ENCODE measurements at regions not wholly inside any gene's neighbourhood (a gene's known extent, or its start where the extent isn't known, plus 50 kb on each side); places are given as distances from the start of the nearest gene placed in this dataset.
"Not testable (repeated sequence)": the region's sequence is repeated elsewhere in the genome, so short reads cannot be mapped to it uniquely, and the experiment has no call there.

DNA sequence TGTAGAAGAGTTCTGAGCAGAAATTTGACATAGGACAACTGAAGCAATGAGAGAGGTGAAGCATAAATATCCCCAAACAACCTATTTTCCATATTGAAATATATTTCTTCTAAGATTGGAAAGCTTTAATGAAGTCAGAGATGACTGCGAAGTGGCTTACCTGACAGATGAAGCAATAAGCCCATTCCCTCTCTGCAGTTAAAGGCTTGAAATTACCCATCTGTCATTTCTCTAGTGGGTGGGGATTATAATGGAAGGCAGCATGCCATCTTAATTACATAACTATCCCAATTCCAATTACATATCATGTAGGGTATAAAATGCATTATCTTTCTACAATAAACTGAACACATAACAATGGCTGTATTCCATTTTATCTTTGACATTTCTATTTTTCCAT lies 1070.5 kb downstream of the SI start:
- Histone ChIP-seq H3K4me1 (no peaks in the 10 kb centered on the region), H3K4me3 (ENCODE audit: low read depth, low read length) (no peak overlapping the region), H3K9me3 (no peaks in the 10 kb centered on the region), H3K36me3 (no peaks in the 10 kb centered on the region), H3K27me3 (no peaks in the 10 kb centered on the region)
- TF ChIP-seq, protein P1, sequence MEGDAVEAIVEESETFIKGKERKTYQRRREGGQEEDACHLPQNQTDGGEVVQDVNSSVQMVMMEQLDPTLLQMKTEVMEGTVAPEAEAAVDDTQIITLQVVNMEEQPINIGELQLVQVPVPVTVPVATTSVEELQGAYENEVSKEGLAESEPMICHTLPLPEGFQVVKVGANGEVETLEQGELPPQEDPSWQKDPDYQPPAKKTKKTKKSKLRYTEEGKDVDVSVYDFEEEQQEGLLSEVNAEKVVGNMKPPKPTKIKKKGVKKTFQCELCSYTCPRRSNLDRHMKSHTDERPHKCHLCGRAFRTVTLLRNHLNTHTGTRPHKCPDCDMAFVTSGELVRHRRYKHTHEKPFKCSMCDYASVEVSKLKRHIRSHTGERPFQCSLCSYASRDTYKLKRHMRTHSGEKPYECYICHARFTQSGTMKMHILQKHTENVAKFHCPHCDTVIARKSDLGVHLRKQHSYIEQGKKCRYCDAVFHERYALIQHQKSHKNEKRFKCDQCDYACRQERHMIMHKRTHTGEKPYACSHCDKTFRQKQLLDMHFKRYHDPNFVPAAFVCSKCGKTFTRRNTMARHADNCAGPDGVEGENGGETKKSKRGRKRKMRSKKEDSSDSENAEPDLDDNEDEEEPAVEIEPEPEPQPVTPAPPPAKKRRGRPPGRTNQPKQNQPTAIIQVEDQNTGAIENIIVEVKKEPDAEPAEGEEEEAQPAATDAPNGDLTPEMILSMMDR (IDR thresholded peaks at IDR 0.05; ENCODE audit: low read depth, low read length): no peak
- no peak for DNase-seq

DNA sequence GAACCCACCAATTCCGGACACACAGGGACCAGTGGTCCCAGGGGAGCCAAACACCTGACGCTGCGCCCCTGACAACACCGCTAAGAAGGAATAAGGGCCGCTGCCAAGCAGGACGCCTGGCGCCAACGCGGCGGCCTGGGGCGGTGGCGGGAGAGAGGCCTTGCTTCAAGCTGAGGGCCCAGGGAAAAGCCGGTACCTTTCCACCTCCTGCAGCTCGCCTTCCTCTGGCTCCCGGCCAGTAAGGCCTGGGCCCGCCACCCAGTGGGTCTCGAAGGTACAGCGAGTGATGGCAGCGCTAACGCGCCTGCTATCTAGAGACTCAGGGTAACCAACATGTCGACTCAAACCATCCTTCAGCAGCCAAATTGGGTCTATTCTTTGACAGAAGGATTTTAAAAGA lies 1074.1 kb downstream of the SI start:
- peak; percentile 18 for DNase-seq
- no peaks in the 10 kb centered on the region for H3K36me3 ChIP-seq
- no peaks in the 10 kb centered on the region for H3K27me3 ChIP-seq
- TF ChIP-seq, protein P1 (IDR thresholded peaks at IDR 0.05; ENCODE audit: low read depth, low read length): peak; percentile 24; the same call in 1 of the 2 replicates
- H3K4me3 ChIP-seq (ENCODE audit: low read depth, low read length): no peak overlapping the region
- no peaks in the 10 kb centered on the region for H3K9me3 ChIP-seq
- H3K4me1 ChIP-seq: no peaks in the 10 kb centered on the region

DNA sequence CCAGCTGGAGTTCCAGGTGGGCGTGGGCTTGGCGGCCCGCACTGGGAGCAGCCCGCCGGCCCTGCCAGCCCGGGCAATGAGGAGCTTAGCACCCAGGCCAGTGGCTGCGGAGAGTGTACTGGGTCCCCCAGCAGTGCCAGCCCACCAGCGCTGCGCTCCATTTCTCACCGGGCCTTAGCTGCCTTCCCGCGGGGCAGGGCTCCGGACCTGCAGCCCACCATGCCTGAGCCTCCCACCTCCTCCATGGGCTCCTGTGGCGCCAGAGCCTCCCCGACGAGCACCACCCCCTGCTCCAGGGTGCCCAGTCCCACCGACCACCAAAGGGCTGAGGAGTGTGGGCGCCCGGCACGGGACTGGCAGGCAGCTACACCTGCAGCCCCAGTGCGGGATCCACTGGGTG lies 1075.3 kb downstream of the SI start:
- H3K4me1 ChIP-seq; DNase-seq; H3K36me3 ChIP-seq; H3K9me3 ChIP-seq; H3K4me3 ChIP-seq (ENCODE audit: low read depth, low read length); H3K27me3 ChIP-seq: not testable (repeated sequence)

GRCh38 chr3:163983940-163984339 lies 1094.4 kb downstream of the SI start:
- H3K27me3 ChIP-seq: no peaks in the 10 kb centered on the region
- no peaks in the 10 kb centered on the region for H3K36me3 ChIP-seq
- H3K4me1 ChIP-seq: no peaks in the 10 kb centered on the region
- DNase-seq: no peak
- no peaks in the 10 kb centered on the region for H3K9me3 ChIP-seq
- TF ChIP-seq, protein P1 (IDR thresholded peaks at IDR 0.05; ENCODE audit: low read depth, low read length): no peak
- H3K4me3 ChIP-seq (ENCODE audit: low read depth, low read length): no peak overlapping the region

DNA sequence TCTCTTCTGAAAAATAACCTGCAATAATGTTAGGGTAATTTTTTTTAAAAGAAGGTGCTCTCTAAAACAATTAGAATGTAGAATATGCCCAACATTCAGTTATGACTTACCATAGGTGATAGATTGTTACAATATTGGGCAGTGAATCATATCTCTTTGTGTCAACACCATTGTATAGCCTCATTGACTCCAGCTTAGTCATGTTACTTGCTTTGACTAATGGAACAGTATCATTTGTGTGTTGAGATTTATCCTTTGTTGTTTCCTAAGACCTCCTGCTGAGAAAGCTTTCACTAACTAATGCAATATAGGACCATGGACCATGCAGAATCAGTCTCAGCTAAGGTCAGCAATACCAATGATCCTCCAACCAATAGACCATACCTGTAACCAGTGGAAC lies 1106.4 kb downstream of the SI start:
- Histone ChIP-seq H3K27me3 (no peaks in the 10 kb centered on the region), H3K9me3 (no peaks in the 10 kb centered on the region), H3K4me3 (ENCODE audit: low read depth, low read length) (no peak overlapping the region), H3K36me3 (no peaks in the 10 kb centered on the region), H3K4me1 (no peaks in the 10 kb centered on the region)
- no peak for DNase-seq
- TF ChIP-seq, protein P1 (IDR thresholded peaks at IDR 0.05; ENCODE audit: low read depth, low read length): no peak

DNA sequence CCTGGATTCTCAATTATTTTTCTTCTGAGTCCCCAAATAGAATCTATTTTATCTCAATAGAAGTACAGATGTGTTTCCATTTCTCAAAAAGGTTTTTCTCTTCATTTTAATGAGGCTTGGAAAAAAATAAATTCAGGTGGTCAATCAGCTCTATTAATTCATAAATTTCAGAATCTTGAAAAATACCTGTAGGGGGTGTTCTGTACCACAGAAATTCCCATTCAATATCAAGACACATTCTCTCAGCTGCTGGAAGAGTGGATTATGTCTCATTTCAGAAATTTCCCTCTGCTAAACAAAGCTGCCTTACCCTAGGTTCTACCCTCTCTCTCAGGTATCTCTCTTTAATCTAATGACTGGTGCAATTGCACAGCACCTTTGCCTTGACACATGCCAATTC lies 1121.2 kb downstream of the SI start:
- H3K4me1 ChIP-seq: no peaks in the 10 kb centered on the region
- TF ChIP-seq, protein P1 (IDR thresholded peaks at IDR 0.05; ENCODE audit: low read depth, low read length): no peak

GRCh38 chr3:163953526-163953925 lies 1124.8 kb downstream of the SI start:
- no peak for DNase-seq
- TF ChIP-seq, protein P1 (IDR thresholded peaks at IDR 0.05; ENCODE audit: low read depth, low read length): no peak

More for the DNA sequence above, 1121.2 kb downstream of the SI start:
- Histone ChIP-seq H3K4me3 (ENCODE audit: low read depth, low read length) (no peak overlapping the region), H3K27me3 (no peaks in the 10 kb centered on the region), H3K36me3 (no peaks in the 10 kb centered on the region), H3K9me3 (no peaks in the 10 kb centered on the region)
- DNase-seq: no peak

More at GRCh38 chr3:163953526-163953925, 1124.8 kb downstream of the SI start:
- H3K27me3 ChIP-seq: no peaks in the 10 kb centered on the region
- no peaks in the 10 kb centered on the region for H3K36me3 ChIP-seq
- no peaks in the 10 kb centered on the region for H3K4me1 ChIP-seq
- H3K9me3 ChIP-seq: no peaks in the 10 kb centered on the region
- no peak overlapping the region for H3K4me3 ChIP-seq (ENCODE audit: low read depth, low read length)

Measured in BE2C (cell line).